Right lobe of liver (tissue), 4 donors: ENCODE measurements at regions not wholly inside any gene's neighbourhood (a gene's known extent, or its start where the extent isn't known, plus 50 kb on each side); places are given as distances from the start of the nearest gene placed in this dataset.

ENCODE experiments used
- POLR2A ChIP-seq: fragments of 450-650 bp; IDR thresholded peaks from one replicate; pipeline ENCODE4 v1.6.1; 2017; ENCODE audit warnings: antibody characterized with exemption, mild to moderate bottlenecking
- TF ChIP-seq, protein P1 (sequence below), 4 donors: fragments of 200-600 bp in 3 of 4; fragments of 450-650 bp in 1 of 4; IDR thresholded peaks; one replicate each; pipeline versions ENCODE4 v1.5.1 to v1.8.0; 2016 to 2022; ENCODE audit warnings: antibody characterized with exemption in 4 of 4, mild to moderate bottlenecking in 2 of 4
- donor health status: DM: no; HTN: no; CAD: no.
- donor health status: DM: no; HTN: no; CAD: no.
- donor health status: DM: no; HTN: yes; CAD: no.

DNA sequence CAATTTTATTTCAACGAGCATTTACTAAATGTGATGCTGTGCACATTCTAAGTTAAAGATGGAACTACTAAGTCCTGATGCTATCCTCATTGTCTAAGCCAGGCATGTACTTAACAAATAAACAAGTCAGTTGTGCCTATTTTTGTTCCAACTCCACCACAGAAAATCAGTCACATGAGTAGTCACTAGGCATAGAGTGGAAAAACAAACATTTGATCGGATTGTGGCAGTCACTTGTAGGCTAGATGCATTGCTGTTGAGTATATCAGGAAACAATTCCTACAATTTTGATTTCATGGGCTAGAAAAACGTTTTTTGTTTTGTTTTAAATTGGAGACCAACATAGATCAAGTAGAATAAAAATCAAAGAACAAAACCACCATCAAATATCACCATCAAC lies 177.6 kb upstream of the SLC25A13 start:
- TF ChIP-seq, protein P1, sequence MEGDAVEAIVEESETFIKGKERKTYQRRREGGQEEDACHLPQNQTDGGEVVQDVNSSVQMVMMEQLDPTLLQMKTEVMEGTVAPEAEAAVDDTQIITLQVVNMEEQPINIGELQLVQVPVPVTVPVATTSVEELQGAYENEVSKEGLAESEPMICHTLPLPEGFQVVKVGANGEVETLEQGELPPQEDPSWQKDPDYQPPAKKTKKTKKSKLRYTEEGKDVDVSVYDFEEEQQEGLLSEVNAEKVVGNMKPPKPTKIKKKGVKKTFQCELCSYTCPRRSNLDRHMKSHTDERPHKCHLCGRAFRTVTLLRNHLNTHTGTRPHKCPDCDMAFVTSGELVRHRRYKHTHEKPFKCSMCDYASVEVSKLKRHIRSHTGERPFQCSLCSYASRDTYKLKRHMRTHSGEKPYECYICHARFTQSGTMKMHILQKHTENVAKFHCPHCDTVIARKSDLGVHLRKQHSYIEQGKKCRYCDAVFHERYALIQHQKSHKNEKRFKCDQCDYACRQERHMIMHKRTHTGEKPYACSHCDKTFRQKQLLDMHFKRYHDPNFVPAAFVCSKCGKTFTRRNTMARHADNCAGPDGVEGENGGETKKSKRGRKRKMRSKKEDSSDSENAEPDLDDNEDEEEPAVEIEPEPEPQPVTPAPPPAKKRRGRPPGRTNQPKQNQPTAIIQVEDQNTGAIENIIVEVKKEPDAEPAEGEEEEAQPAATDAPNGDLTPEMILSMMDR (IDR thresholded peaks at IDR 0.05) = no peak
- no peak for TF ChIP-seq POLR2A
